Activated naive CD8-positive, alpha-beta T cell (primary cell): ENCODE measurements at regions not wholly inside any gene's neighbourhood (a gene's known extent, or its start where the extent isn't known, plus 50 kb on each side); places are given as distances from the start of the nearest gene placed in this dataset.

ENCODE experiments used
- H3K27ac Mint-ChIP-seq: one replicate; pipeline ENCODE4 v1.8.0; 2021; ENCODE audit warnings: mixed read lengths
- H3K27me3 Mint-ChIP-seq: one replicate; pipeline ENCODE4 v1.8.0; 2021; ENCODE audit warnings: mixed read lengths
- H3K36me3 Mint-ChIP-seq: one replicate; pipeline ENCODE4 v1.8.0; 2021; ENCODE audit warnings: mixed read lengths
- H3K4me1 Mint-ChIP-seq: one replicate; pipeline ENCODE4 v1.8.0; 2021; ENCODE audit warnings: low read depth, mixed read lengths
- H3K4me3 Mint-ChIP-seq: one replicate; pipeline ENCODE4 v1.8.0; 2021; ENCODE audit warnings: mild to moderate bottlenecking, mixed read lengths
- H3K9me3 Mint-ChIP-seq: one replicate; pipeline ENCODE4 v1.8.0; 2021; ENCODE audit warnings: low read depth, mixed read lengths

GRCh38 chr14:104425763-104426646 lies 153.6 kb upstream of the C14orf180 start:
- Mint-ChIP-seq H3K27ac (no peak overlapping the region), H3K4me3 (no peak overlapping the region), H3K36me3 (no peaks in the 10 kb centered on the region), H3K9me3 (no peaks in the 10 kb centered on the region), H3K4me1 (peaks cover 1% of the 10 kb centered on the region), H3K27me3 (no peaks in the 10 kb centered on the region)

GRCh38 chr14:104427131-104427851 lies 152.3 kb upstream of the C14orf180 start:
- no peaks in the 10 kb centered on the region for H3K36me3 Mint-ChIP-seq
- H3K9me3 Mint-ChIP-seq: no peaks in the 10 kb centered on the region
- H3K4me1 Mint-ChIP-seq: peaks cover 1% of the 10 kb centered on the region
- no peak overlapping the region for H3K4me3 Mint-ChIP-seq
- H3K27ac Mint-ChIP-seq: no peak overlapping the region
- H3K27me3 Mint-ChIP-seq: no peaks in the 10 kb centered on the region

DNA sequence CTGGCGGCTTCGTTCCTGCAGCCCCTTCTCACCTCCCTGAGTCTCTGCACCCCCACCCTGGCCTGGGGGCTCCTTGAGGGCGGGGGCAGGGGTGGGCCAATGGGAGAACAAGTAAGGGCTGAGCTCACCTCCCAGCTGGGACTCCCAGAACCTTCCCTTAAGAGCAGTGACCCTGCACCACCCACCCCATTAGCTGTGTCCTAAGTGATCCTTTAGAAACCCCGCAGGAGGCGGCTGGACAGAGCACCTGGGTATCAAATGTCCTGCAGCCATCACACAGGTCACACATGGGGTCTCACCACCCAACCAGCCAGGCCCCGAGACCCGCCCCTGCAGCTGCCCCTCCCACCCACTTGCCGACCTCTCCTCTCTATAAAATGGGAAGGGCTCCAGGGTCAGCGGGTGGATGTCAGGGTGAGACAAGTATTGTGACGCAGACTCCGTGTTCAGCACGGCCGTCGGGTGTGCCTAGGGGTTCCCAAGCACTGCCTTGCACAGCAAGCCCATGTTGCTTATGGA lies 151.2 kb upstream of the C14orf180 start:
- H3K4me3 Mint-ChIP-seq: no peak overlapping the region
- no peaks in the 10 kb centered on the region for H3K27me3 Mint-ChIP-seq

GRCh38 chr14:104428860-104429259 lies 150.7 kb upstream of the C14orf180 start:
- H3K9me3 Mint-ChIP-seq: no peaks in the 10 kb centered on the region
- H3K27ac Mint-ChIP-seq: no peak overlapping the region
- H3K27me3 Mint-ChIP-seq: no peaks in the 10 kb centered on the region
- no peak overlapping the region for H3K4me3 Mint-ChIP-seq
- no peaks in the 10 kb centered on the region for H3K36me3 Mint-ChIP-seq
- peaks cover 1% of the 10 kb centered on the region for H3K4me1 Mint-ChIP-seq

More for the DNA sequence above, 151.2 kb upstream of the C14orf180 start:
- H3K36me3 Mint-ChIP-seq: no peaks in the 10 kb centered on the region
- no peaks in the 10 kb centered on the region for H3K9me3 Mint-ChIP-seq
- H3K4me1 Mint-ChIP-seq: peaks cover 1% of the 10 kb centered on the region
- H3K27ac Mint-ChIP-seq: no peak overlapping the region

DNA sequence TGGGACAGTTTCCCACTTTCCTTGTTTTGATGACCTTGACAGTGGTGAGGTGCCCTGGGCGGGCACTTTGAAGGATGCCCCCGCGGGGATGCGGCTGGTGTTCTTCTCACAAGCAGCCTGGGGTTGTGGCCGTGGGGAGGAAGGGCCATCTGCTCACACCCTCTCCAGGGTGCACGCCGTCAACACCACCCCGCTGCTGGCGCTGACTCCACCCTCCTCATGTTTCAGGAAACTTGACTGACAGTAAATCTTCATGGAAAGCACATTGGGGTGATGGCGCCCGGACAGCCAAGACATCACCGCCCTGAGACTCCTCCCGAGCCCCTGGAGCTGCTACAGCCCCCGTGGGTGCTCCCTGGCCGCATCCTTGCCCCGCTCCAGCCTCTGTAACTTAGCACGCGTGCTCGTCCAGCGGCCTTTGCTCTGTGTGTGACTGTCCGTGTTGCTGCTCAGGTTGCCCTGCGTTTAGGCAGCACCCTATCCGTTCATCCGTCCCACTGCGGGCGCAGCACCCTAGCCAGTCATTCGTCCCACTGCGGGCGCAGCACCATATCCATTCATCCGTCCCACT lies 150.2 kb upstream of the C14orf180 start:
- peaks cover 1% of the 10 kb centered on the region for H3K4me1 Mint-ChIP-seq

DNA sequence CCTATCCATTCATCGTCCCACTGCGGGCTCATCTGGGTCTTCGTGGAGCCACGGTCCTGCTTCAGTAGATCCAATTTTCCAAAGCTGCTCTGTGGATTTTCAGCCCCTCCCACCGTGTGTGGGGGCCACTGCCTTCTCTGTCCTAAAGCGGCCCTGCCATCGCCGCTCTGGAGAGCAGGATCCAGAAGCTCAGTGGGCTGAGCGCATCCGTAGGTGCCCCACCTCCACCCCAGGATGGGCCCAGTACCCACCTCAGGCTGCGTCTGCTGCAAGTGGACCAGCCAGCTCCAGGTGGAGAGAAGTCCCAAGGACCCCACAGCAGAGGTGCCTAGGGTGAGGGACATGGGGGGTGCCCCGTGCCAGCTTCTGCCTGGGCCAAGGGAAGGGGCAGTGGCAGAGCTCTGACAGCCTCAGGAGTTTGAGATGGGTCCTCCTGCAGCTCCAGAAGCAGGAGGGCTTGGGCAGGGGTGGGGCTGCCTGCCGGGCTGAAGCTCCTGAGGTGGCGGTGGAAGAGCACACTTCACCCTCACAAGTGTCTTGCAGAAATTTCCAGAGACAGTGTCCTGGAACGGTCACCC lies 148.1 kb upstream of the C14orf180 start:
- H3K36me3 Mint-ChIP-seq: no peaks in the 10 kb centered on the region
- H3K4me3 Mint-ChIP-seq: no peak overlapping the region
- H3K9me3 Mint-ChIP-seq: no peaks in the 10 kb centered on the region
- H3K27me3 Mint-ChIP-seq: no peaks in the 10 kb centered on the region
- peaks cover 2% of the 10 kb centered on the region for H3K4me1 Mint-ChIP-seq
- no peak overlapping the region for H3K27ac Mint-ChIP-seq

More for the DNA sequence above, 150.2 kb upstream of the C14orf180 start:
- Mint-ChIP-seq H3K36me3 (no peaks in the 10 kb centered on the region), H3K9me3 (no peaks in the 10 kb centered on the region), H3K27me3 (no peaks in the 10 kb centered on the region), H3K27ac (no peak overlapping the region), H3K4me3 (no peak overlapping the region)

- H3K4me3 Mint-ChIP-seq: no peak overlapping the region
- H3K4me1 Mint-ChIP-seq: peaks cover 3% of the 10 kb centered on the region
- H3K27ac Mint-ChIP-seq: no peak overlapping the region
- no peaks in the 10 kb centered on the region for H3K9me3 Mint-ChIP-seq
- no peaks in the 10 kb centered on the region for H3K27me3 Mint-ChIP-seq
- H3K36me3 Mint-ChIP-seq: no peaks in the 10 kb centered on the region
Observed at GRCh38 chr14:104431929-104432541, 147.5 kb upstream of the C14orf180 start.

DNA sequence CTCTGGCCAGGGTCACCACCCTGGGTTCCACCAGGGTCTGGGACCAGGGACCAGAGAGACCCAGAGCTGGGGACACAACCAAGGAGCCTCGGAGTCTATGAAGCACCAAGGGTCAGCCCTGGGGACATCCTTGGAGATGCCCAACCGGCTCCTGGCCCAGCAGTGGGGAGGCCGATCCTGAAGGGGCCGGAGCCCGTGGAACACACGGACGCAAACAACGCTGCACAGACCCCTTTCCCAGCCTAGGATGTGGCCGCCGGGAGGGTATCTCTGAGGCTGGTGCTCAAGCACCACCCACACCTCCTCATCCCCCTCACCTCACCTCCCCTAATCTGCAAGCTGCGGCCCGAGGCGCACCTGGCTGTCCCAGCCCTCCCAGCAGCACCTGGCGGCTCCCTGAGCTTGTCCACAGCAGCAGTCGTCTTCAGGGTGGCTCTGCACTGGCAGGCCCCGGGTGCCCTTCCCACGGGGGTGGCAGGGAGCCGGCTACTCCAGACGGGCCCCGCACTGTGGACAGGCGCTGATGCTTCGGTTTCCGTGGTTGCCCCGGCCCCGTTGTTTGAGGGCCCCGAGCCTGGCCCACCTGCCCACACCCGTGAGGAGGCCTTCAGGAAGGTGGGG lies 146.8 kb upstream of the C14orf180 start:
- Mint-ChIP-seq H3K27ac (no peak overlapping the region), H3K27me3 (no peaks in the 10 kb centered on the region)

DNA sequence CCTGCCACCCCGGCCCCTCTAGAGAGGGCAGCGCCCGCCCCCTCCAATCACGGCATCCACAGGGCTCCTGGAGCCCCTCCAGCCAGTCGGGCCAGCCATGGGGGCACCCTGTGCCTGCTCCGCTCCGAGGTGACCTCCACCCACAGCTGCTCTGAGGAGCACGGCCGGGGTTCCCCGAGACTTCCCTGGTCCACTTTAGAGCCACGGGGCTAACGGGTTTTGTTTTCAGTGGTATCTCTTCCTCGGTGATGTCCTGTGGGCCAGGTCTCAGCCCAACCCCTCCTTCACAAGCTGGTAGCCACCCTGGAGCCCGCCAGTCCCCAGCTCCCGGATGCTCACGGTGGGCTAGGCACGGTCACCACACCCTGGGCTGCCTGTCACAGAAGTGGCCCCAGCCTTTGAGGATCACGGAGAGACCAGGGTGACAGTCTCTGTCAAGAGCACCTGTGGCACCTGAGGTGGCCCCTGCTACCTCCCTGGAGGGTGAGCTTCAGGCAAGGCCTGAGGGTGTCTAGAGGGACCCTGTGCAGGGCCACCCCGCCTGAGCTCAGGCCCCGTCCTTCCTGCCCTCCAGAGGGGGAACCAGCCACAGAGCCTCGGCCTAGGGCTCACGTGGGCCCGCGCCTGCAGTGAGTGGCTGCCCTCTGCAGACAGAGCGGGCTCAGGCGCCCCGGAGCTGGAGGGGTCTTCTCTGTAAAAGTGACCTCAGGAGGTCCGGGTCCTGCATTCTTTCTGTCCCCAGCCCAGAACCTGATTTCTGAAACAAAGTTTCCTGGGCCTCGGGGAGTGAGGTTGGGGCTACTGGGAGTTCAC lies 146.0 kb upstream of the C14orf180 start:
- no peaks in the 10 kb centered on the region for H3K27me3 Mint-ChIP-seq
- H3K27ac Mint-ChIP-seq: no peak overlapping the region
- H3K4me1 Mint-ChIP-seq: peaks cover 3% of the 10 kb centered on the region
- H3K4me3 Mint-ChIP-seq: no peak overlapping the region
- no peaks in the 10 kb centered on the region for H3K9me3 Mint-ChIP-seq
- H3K36me3 Mint-ChIP-seq: no peaks in the 10 kb centered on the region

More for the DNA sequence above, 146.8 kb upstream of the C14orf180 start:
- no peaks in the 10 kb centered on the region for H3K9me3 Mint-ChIP-seq
- peaks cover 3% of the 10 kb centered on the region for H3K4me1 Mint-ChIP-seq
- H3K4me3 Mint-ChIP-seq: no peak overlapping the region
- no peaks in the 10 kb centered on the region for H3K36me3 Mint-ChIP-seq

DNA sequence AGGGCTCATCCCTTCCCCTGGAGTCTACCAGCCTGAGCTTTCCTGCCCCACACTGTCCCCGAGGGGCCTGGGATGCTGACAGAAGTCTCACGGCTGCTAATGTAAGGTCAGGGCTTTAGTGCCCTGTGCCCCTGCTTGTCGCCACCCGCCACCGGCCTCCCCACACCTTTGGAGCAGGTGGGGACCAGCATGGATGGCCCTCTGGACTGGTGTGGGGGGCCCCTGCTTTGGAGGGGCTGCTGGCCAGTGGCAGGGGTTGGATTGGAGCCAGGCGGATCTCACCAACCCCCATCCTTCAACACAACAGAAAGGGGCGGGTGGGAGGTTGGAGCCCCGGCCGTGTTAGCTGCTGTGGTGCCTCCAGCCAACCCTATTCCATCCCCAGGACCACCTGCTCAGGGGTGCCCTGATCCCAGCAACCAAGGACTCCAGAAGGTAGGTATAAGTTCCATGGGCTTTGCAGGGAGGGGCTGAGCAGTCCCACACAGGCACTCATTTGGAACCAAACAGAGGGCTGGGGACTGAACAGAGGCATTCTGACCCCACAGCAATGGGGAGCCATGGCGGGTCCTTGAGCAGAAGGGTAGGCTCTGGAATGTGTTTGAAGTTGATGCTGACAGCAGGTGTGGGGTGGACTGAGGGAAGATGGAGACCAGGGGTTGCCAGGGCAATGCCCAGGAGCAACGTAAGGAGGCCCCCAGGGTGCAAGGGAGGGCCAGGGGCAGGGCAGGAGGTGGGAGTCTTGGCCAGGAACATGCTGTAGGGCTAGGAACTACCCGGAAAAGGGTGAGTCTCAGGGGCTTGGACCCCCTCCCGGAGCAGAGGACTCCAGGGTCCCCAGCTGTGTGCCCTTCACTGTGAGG lies 145.1 kb upstream of the C14orf180 start:
- no peaks in the 10 kb centered on the region for H3K36me3 Mint-ChIP-seq
- H3K27me3 Mint-ChIP-seq: no peaks in the 10 kb centered on the region
- H3K4me1 Mint-ChIP-seq: peaks cover 3% of the 10 kb centered on the region
- H3K4me3 Mint-ChIP-seq: no peak overlapping the region
- no peak overlapping the region for H3K27ac Mint-ChIP-seq
- no peaks in the 10 kb centered on the region for H3K9me3 Mint-ChIP-seq

GRCh38 chr14:104435147-104436046 lies 144.2 kb upstream of the C14orf180 start:
- no peak overlapping the region for H3K27ac Mint-ChIP-seq

GRCh38 chr14:104436047-104436591 lies 143.4 kb upstream of the C14orf180 start:
- H3K9me3 Mint-ChIP-seq: no peaks in the 10 kb centered on the region
- no peak overlapping the region for H3K27ac Mint-ChIP-seq
- no peaks in the 10 kb centered on the region for H3K36me3 Mint-ChIP-seq
- peaks cover 1% of the 10 kb centered on the region for H3K4me1 Mint-ChIP-seq
- H3K27me3 Mint-ChIP-seq: no peaks in the 10 kb centered on the region
- H3K4me3 Mint-ChIP-seq: no peak overlapping the region

More at GRCh38 chr14:104435147-104436046, 144.2 kb upstream of the C14orf180 start:
- Mint-ChIP-seq H3K27me3 (no peaks in the 10 kb centered on the region), H3K36me3 (no peaks in the 10 kb centered on the region), H3K4me3 (no peak overlapping the region), H3K4me1 (peaks cover 1% of the 10 kb centered on the region), H3K9me3 (no peaks in the 10 kb centered on the region)
